Hepatic stellate cell (primary cell): ENCODE measurements at regions not wholly inside any gene's neighbourhood (a gene's known extent, or its start where the extent isn't known, plus 50 kb on each side); places are given as distances from the start of the nearest gene placed in this dataset.
"Not testable (repeated sequence)": the region's sequence is repeated elsewhere in the genome, so short reads cannot be mapped to it uniquely, and the experiment has no call there.

ENCODE experiments used
- DNase-seq: peaks from one replicate; pipeline ENCODE4 v3.0.0; 2011; ENCODE audit warnings: low spot score

DNA sequence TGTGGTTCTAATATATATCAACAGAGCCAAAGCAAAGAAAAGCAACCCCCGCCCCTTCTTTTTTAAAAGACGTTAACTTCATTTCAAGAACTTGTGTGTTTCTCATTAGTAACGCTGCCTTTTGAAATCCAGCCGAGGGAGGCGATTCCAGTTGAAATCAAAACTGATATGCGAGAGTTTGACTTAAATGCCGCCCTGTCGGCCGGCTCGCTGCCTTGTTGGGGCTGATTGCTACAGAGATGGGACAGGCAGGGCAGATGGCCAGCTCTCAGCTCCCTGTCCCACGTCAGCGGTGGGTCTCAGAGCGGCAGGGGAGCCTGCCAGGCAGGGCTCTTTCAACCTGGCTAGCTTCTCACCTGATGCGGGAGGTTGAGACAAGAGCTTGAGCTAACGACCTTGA lies 51.9 kb upstream of the ALX4 start:
- no peak for DNase-seq

DNA sequence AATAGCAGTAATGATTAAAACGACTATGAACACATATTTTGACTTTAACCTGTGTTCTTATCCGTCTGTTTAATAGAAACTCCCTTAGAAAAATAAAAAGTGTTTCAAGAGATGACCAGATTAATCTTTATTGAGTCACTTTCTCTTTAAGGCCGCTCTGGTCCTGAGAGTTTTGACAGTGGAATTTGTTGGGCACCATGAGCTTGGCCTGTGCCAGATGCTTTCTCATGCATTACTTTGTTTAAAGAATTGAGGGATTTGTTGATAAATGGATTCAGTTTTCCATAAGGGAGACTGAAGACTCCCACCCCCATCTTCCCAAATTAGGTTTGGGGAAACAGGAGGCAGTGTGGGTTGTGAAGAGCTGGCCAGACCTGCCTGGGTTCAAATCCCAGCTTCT lies 53.2 kb upstream of the ALX4 start:
- no peak for DNase-seq

GRCh38 chr11:44364596-44364995 lies 54.7 kb upstream of the ALX4 start:
- DNase-seq: no peak

- DNase-seq: no peak
These were observed 55.7 kb upstream of the ALX4 start for GRCh38 chr11:44365616-44366015.

- no peak for DNase-seq
These were observed 56.1 kb upstream of the ALX4 start for GRCh38 chr11:44366026-44366425.

- DNase-seq: no peak
These were observed 56.8 kb upstream of the ALX4 start for GRCh38 chr11:44366741-44367140.

DNA sequence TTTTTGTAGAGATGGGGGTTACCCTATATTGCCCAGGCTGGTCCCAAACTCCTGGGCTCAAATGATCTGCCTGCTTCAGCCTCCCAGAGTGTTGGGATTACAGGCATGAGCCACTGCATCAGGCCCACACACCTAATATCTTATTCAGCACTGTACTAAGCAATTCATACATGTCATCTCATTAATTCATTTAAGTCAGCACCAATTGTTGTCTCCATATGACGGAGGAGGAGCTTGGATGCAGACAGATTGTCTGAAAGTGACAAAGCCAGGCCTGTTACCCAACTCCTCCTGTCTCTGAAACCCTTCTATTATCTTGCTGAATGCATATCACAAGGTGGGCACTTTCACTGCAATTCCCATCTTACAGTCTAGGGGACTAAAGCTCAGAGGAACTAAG lies 57.5 kb upstream of the ALX4 start:
- no peak for DNase-seq

DNA sequence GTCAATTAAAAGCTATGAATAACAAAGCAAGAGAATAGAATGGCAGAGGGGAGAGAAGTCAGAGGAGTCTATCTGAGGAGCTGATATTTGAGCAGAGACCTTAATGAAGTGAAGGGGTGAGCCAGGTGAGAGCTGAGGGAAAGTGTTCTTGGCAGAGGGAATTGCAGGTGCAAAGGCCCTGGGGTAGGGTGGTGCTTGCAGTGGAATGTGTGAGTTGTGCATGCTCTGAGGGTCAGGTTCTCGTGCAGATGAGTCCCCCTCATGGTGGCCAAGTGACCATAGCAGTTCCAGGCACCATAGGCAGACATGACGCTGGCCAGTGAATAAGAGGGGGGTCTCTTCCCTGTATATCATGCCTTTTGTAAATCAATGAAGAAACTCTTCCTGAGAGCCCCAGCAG lies 58.9 kb upstream of the ALX4 start:
- no peak for DNase-seq

DNA sequence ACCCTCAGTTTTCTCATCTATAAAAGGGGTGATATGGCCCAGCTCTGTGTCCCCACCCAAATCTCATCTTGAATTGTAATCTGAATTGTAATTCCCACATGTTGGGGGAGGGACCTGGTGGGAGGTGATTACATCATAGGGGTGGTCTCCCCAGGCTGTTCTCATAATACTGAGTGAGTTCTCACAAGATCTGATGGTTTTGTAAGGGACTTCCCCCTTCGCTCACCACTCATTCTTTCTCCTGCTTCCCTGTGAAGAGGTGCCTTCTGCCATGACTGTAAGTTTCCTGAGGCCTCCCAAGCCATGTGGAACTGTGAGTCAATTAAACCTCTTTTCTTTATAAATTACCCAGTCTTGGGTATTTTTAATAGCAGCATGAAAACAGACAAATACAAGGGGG lies 61.1 kb upstream of the ALX4 start:
- DNase-seq: not testable (repeated sequence)

GRCh38 chr11:44371706-44372105 lies 61.8 kb upstream of the ALX4 start:
- DNase-seq: no peak

DNA sequence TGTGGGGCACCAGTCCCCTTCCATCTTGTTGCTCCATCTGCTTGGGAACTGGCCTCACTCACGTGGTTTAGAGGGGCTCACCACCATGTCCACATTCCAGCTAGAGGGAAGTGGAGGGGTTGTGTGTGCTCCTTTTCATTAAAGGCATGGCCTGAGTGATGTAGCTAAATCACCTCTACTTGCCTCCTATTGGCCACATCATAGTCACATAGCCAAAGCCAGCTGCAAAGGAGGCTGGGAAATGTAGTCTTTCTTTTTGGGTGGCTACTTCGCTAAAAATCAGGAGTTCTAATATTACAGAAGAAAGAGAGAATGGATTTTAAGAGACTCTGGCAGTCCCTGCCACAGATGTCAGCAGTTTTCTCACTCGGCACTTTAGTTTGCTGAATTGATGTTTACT lies 63.0 kb upstream of the ALX4 start:
- DNase-seq: no peak

GRCh38 chr11:44374001-44374400 lies 64.1 kb upstream of the ALX4 start:
- no peak for DNase-seq

- DNase-seq: no peak
These were observed 66.5 kb upstream of the ALX4 start for GRCh38 chr11:44376423-44376822.

DNA sequence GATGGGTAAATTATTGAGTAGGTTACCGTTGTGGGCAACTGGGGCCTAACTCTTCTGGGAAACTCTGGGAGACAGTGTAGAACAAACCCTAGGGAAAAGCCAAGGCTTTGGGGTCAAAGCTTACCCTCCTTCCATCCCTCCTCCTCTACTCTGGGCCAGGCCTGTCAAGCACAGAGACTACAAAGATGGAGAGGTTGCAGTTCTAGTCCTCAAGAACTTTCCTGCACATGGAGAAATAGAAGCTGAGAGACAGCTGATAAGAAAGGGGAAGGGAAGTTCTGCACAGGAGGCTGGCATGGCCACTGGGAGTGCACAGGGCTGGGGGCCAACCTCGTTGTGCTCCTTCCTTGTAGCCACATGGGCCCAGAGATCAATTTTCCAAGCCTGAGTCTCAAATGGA lies 67.2 kb upstream of the ALX4 start:
- DNase-seq: no peak

- no peak for DNase-seq
These were observed 68.0 kb upstream of the ALX4 start for GRCh38 chr11:44377914-44378321.

DNA sequence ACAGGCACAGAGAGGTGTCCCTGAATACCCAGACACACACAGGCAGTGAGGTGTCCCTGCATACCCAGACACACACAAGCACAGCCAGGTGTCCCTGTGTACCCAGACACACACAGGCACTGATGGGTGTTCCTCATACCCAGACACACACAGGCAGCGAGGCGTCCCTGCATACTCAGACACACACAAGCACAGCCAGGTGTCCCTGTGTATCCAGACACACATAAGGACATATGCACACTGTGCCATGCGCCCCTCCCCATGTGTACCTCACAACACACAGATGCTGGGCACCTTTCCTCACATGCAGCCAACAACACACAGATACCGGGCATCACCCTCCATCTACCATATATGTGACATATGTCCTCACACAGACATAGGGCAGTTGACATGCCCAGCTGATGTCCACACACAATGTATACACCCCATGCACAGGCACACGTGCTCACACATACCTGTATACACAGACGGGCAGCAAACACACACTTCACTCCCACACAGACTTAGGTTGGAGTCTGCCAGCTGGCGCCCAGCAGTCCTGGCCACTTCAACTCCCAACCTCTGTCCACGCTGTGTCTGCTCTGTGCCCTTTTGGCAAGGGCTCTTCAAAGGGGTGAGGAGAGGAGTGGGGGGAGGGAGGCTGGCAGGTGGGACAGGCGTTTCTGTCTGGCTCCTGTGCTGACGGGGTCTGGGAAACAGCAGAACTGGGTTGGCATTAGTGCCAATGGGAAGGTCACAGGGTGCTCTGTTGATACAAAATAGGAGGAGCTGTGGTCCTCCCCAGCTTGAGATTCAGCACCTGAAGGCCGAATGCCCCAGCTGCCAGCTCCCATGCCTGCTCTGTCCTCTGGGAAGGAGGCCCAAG lies 69.4 kb upstream of the ALX4 start:
- DNase-seq: no peak

DNA sequence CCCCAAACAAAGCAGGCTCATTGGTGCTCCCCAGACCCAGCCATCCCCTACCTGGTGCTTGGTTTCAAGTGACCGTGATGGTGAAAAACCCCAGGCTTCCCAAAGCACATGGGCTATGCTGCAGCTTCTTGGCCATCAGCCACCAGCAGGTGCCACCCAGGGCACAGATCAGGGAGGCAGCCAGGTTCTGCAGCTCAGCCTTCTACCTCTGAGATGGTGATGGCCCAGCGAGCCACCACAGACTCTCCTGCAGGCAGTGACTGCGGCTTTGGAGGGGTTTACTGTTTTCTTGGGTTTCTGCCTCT lies 70.0 kb upstream of the ALX4 start:
- DNase-seq: no peak

- DNase-seq: no peak
These were observed 70.9 kb upstream of the ALX4 start for GRCh38 chr11:44380820-44381219.

DNA sequence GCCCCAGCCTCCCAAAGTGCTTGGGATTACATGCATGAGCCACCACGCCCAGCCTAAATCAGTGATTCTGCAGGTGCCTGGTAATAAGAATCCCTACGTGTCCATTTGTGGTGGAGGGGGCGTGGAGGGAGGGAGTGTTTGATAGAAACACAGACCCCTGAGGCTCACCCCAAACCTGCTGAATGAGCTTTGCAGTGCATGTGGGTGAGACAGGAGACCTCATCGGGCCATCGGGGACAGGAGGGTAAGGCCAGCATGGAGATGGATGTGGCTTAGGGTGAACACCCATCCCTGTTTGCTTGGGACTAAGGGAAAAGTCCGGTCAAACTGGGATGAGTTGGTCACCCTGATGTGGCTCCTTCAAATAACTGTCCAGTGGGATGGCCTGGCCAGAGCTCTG lies 71.3 kb upstream of the ALX4 start:
- DNase-seq: no peak

- no peak for DNase-seq
These were observed 72.2 kb upstream of the ALX4 start for GRCh38 chr11:44382118-44382517.

DNA sequence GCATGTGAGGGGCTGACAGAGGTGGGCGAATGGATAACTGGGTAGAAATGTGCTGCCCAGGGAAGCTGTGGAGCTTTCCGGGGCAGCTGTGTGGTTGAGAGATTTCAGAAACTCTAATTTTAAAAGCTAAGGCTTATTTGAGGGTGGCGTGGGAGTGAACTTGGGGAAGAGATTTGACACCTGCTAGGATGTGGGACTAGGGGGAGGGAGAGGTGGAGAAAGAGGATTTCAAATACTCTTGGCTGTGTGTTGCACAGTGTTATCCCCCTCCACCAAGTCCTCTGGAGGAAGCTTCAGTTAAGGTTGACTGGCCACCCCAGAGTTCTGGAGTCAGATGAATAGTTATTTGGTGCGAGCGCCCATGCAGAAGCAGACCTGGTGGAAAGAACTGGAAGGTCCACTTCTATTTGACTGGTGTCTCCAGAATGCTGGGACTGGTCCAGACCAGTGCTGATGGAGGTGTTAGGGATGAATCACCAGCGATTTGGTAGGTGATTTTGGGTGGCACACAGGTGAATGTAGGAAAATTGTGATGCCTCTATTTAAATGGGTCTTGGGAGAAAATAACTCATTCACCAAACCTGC lies 72.8 kb upstream of the ALX4 start:
- DNase-seq: no peak

- no peak for DNase-seq
These were observed 73.3 kb upstream of the ALX4 start for GRCh38 chr11:44383246-44383645.

DNA sequence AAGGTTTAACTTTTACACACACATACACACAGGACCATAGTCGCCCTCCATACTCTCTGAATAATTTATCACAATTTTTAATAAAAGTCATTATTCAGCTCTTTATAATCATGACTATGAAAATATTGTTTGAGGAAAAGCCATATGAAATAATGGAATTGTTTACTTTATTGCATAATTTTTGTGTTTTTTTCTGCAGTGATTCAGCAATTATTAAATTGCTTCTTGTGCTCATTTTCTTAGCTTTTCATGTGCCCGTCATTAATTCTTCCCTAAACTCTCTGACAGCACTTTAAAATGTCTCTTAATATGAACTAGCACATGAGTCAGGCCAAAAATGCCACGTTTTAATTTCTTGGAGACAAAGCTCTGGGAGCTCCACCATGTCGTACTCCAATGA lies 77.5 kb upstream of the ALX4 start:
- DNase-seq: no peak

- no peak for DNase-seq
These were observed 77.9 kb upstream of the ALX4 start for GRCh38 chr11:44387825-44388224.
